ENCODE measurements at regions not wholly inside any gene's neighbourhood (a gene's known extent, or its start where the extent isn't known, plus 50 kb on each side); places are given as distances from the start of the nearest gene placed in this dataset.
"Not testable (repeated sequence)": the region's sequence is repeated elsewhere in the genome, so short reads cannot be mapped to it uniquely, and the experiment has no call there.

DNA sequence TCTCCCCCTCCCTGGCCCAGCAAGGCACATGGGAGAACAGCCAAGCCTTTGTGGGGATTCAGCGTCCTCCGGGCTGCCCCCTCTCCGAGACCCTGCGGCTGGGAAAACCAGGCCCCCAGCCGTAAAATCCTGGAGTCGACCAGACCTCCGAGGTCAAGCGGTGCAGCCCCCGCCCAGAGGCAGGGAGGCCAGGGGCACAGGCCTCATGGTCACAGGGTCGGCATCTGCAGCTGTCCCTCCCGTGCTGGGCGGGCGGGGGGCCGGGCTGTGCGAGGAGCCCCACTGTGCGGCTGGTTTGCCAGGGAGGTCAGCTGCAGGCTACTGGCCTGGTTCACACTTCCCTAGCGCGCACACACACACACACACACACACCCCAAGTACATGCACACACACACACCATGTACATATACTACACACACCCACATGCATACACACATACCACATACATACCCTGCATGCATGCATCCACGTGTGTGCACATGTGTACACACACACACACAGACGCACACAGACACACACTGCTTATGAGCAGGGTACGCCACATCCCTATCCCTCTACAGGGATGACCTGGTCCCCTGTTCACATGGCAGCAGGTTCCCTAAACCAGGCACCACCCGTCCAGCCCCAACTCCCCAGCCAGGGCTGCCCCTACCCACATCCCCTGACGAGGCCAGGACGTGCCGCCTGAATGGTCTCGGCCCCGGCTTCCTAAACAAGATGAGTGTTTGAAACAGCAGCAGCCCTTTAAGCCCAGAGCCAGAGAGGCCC is 108.9 kb upstream of the CIBAR2 start:
- no peak for DNase-seq (ENCODE audit: low read depth in 2 of 2)

DNA sequence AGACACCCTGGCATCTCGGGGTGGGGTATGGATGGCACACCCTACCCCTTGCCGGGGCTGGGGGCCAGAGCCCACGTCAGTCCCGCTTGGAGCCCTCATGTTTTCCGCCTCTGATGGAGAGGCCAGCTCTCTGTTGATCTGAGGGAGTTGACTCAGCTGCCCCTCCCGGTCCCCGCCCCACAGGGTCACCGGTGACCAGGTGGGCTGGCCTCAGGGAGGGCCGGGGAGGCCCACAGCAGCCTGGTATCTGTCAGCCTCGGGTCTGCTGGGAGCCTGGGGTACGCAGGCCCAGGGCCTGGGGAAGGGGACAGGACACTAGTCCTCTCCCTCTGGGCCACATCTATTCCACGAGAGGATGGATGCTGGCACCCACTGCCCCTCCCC is 109.5 kb upstream of the CIBAR2 start:
- no peak for DNase-seq (ENCODE audit: low read depth in 2 of 2)

DNA sequence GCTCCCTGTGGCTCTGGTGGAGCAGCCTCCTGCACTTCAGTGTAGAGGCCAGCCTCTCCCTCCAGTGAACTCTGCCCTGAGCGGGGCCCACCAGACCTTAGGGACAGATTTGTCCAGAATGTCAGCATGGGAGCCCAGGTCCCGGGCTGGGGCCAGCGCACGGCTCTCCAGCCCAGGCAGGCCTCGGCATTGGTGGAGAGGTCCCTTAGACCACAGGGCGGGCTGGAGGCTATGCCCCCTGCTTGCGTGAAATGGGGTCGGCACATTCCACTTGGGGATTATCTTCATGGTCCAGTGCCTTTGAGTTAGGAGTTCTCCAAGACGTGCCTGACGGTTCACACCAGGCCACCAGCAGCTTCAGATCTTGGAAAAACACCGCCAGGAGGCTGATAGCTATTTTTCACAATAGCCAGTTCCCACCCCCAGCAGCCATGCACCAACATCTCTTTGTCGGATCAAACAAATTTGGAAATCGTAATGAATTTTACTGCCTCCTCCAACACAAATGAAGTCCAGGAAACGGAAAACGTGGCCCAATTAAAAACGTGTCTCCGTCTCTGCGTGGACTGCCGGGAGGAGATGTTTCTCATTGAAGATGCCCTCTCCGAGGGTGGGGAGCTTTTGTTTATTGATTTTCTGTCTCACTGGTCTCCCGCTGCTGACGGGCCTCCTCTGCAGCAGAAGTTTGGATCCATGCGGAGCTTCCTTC is 110.0 kb upstream of the CIBAR2 start:
- DNase-seq (ENCODE audit: low read depth in 2 of 2), result no peak

DNA sequence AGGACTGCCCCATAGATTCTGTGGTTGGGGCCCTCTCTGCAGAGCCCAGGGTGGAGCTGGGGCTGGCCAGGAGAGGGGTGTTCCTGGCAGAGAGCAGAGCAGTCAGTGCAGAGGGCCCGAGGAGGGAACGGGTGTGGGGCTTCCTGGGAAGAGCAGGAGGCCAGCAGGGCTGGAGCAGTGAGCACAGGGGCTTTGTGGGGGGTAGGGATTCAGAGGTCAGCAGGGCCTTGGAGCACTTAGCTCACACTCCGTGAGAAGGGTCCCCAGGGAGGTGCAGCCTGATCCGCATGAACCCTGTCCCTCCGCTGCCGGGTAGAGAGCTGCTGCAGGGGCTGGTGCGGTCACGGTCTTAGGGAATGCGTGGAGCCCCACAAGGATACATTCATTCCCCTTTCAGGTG is 113.0 kb upstream of the CIBAR2 start:
- no peak for DNase-seq (ENCODE audit: low read depth in 2 of 2)

DNA sequence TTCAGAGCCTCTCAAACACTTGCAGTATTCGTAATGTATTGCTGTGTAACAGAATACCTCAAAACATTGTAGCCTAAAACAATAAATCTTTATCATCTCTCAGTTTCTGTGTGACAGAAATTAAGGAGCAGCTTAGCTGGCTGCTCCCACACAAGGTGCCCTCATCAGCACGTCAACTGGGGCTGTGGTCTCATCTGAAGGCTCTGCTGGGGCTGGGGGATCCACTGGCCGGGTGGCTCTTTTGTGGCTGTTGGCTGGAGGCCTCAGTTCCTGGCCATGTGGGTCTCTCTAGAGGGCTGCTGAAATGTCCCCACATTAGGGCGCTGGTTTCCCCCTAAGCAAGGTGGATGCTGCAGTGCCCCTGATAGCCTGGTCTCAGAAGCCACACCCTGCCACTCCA is 113.4 kb upstream of the CIBAR2 start:
- no peak for DNase-seq (ENCODE audit: low read depth in 2 of 2)

DNA sequence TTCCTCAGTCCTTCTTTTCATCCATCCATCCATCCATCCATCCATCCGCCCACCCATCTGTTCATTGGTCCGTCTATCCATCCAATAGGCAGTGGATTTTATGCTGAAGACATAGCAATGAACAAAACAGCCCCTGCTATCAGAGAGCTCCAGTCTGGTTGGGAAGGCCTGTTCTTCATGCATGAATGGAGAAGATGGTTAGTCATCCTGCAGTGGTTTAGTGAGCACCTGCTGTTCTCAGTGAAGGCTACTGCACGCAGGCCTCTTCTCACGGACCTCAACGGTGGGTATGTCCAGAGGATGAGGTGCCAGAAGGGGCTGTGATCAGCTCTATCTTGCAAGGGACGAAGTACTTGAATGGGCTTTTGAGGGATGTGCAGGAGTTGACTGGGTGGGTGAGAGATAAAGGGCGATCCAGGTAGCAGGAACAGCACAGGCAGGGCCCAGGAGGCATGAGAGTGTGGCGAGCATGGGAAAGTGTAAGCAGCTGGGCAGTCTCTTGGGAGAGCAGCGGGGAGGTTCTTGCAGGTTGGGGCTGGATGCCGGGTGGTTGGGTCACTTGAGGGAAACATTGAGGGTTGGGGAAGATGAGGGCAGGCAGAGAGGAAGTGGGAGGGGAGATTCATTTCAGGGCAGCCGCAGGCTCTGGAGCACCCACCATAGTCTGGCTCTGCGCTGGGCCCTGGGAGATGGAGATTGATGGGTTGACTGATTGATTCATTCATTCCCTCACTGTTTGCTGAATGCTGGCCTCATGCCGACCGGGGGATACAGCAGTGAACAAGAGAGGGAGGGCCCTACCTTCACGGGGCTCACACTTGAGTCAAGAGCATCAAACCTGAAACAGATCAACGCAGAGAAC is 115.0 kb upstream of the CIBAR2 start:
- no peak for DNase-seq (ENCODE audit: low read depth in 2 of 2)

DNA sequence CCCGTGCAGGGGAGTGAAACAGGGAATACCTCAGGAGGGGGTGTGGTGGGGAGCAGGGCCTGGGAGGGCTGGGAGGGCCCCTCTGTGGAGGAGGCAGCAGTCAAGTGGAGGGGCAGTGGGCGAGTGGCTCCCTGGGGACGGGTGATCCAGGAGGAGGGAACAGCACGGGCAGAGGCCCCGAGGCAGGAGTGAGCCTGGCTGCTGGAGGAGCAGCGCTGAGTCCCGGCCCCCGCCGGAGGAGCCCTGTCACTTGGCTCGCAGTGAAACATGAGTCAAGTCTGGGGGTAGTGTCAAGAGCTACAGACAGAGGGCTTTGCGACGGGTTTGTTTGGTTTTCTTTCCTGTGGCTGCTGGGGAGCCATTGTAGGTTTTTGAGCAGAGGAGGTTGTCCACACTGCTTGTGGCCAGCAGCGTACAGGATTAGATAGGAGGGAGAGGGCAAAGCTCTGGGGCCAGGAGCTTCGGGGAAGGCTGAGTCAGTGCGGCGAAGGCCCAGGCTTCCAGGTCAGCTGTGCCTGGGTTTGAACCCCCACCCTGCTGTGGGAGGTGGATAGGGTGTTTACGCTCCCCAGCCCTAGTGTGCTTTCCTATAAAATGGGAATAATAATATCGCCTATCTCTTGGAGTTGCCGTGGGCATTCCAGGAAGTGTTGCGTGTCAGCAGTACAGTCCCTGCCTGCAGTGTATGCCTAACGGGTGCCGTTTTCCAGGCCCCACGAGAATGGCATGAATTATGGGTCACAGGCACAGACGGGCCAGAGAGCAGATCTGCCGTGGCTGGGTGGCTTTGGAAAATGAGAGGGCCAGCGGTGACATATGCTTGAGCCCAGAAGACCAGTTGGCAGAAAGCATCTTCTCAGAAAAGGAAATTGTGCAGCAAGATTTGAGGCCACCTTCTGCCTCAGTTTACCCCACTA is 115.9 kb upstream of the CIBAR2 start:
- no peak for DNase-seq (ENCODE audit: low read depth in 2 of 2)

DNA sequence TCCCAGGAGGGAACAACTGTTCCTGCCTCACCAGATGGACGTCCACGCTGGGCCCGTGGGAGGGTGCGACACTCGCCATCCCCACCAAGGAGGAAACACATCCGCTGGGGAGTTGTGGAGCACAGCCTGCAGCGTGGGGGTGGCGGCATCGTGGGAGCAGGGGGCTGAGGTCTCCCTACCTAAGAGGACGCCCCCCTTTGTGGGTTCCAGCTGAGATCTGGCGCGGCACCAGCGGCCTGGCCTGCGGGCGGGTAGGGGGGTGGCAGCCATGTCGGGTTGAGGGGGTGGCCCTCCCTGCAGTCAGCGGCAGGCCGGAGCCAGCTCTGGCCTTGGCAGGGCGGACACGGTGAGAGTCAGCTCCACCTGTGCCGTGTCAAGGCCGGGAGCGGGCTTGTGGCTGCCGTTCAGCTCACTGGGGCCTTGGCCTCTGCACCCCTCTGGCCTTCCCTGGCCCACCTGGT is 116.7 kb upstream of the CIBAR2 start:
- no peak for DNase-seq (ENCODE audit: low read depth in 2 of 2)

DNA sequence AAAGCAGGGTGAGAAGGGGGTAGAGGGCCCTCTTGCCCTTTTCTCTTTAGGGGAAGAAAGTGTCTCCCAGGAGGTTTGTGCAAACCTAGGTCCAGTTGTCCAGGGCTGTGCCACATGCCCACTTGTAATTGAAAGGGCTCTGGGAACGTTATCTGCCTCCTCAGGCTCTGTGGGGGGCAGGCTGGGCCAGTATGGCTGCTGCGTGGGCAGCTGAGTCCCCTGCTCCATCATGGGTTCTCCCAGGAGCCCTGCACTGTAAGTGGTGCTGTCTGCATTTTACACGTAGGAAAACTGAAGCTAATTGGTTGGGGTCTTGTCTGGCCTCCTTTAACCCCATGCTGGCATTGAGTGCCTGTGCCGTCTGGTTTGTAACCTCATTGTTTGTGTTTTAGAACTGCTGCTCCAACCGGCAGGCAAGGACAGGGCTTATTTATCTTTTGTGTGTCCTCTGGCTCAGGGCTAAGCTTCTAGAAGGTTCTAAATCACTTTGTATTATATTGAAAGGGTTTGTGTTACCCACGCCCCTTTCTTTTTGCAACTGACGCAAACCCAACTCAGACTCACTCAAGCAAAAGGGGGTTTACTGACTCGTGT is 117.7 kb upstream of the CIBAR2 start:
- DNase-seq (ENCODE audit: low read depth in 2 of 2), result no peak

DNA sequence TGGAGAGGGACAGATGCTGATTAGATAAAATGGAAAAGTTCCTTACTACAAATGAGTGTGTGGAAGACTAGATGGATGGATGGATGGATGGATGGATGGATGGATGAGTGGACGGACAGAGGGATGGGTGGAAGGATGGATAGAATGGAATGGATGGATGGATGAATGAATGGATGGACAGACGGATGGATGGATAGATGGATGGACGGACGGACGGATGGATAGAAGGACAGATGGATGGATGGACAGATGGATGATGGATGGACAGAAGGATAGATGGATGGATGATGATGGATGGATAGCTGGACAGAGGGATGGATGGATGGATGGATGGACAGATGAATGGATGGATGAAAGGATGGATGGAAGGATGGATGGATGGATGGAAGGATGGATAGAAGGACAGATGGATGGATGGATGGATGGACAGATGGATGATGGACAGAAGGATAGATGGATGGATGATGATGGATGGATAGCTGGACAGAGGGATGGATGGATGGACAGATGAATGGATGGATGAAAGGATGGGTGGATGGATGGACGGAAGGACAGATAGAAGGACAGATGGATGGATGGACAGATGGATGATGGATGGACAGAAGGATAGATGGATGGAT is 118.6 kb upstream of the CIBAR2 start:
- DNase-seq (ENCODE audit: low read depth in 2 of 2), result not testable (repeated sequence)

DNA sequence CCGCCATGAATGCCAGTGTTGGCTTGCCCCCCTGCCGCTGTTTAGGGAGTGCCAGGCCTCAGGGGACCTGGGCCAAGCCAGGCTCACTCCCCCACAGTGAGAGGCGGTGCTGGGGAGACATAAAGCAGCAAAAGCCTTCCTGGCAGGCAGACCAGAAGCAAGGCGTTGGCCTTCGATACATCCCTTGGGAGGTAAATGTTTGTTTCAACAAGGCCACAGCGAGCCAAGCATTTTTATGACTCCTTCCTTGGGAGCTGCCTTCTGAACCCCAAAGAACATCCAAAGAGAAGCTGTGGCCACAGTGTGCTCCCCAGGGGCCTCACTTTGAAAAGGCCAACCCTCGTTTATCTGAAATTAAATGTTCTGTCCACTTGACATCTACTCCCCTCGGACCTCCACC is 119.7 kb upstream of the CIBAR2 start:
- DNase-seq (ENCODE audit: low read depth in 2 of 2), result no peak

DNA sequence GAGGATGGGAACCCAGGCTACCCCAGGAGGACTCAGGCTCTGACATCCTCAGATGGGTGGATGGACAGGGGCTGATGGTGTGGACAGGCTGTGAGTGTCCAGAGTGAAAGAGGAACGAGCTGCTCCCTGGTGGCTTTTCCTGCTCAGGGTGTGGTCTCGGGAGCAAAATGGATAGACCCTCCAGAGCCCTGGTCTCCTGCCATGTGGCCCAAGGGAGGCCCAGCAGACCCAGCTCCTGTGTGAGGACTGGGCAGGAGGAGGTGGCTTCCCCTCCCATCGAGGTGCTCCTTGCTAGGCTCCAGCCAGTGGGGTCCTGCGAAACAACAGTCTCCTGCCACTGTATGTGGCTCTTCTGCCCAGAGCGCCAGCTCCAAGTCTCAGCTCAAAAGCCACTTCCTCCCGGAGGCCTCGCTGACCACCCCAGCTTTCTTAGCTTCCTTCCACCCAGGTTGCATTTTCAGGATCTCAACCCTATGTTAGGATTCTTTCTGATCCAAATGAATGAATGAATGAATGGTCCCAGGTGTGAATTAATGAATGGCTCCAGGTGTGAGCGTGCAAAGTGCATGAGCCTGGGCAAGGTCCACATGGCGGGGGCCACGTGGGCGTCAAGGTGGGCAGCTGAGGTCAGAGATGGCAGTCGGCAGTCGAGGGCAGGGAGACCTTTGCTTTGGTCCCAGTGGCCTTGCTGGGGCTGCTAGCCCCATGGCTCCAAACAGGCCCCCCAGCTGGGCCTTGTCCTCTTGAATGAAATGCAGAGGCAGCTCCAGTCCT is 120.3 kb upstream of the CIBAR2 start:
- no peak for DNase-seq (ENCODE audit: low read depth in 2 of 2)

DNA sequence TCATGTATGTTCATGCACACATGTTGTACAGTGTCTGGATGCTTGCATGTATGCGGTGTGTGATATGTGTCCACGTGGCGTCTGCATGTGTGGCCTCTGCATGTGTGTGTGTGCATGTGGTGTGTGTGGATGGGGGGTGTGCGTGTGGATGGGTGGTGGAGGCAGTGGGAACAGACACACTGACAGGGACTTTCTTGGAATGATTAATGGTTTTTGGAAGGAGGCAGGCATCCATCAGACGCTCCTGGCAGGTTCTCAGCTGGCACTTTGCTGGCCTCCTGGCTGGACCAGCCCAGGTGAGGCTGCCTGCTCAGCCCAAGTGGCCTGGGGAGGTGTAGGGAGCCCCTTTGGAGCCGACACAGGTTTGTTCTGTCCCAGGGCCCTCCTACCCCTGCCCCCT is 121.2 kb upstream of the CIBAR2 start:
- DNase-seq (ENCODE audit: low read depth in 2 of 2), result no peak

DNA sequence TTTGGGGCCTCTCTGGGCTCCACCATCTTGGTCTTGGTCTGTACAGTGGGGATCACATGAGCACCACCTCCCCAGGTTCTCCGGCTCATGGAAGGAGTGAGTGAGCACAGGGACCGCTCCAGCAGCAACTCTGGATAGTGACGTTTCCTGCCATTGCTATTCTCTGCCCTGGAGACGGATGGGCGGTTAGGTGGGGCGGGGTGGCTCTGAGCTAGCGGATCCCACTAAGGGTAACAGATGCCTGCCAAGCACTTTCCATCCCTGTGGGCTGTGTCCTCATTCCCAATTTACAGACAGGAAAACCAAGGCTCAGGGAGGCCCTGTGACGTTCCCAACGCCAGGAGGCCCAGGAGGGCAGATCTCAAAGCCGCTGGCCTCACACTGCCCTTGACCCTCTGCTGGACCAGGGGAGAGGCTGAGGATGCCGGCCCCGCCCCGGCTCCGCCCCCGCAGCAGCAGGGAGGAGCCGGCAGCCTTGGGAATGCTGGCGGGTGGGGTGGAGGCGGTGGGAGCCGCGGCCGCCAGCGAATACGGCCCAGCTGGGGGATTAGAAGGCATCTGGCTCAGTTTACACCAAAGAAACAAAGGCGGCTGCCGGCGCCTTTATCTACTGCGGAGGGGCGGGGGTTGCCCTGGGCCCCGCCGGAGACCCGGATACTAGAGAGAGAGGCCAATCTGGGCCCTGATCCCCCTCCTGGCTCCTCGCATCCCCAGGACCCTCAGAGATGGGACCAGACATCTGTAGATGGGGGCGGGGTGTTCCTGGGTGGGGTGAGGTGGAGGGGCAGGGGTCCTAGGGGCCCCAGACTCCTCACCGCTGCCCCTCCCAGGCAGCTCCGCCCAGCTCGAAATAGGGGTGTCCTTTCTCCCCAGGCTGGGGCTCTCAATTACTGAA is 122.3 kb upstream of the CIBAR2 start:
- no peak for DNase-seq (ENCODE audit: low read depth in 2 of 2)

DNA sequence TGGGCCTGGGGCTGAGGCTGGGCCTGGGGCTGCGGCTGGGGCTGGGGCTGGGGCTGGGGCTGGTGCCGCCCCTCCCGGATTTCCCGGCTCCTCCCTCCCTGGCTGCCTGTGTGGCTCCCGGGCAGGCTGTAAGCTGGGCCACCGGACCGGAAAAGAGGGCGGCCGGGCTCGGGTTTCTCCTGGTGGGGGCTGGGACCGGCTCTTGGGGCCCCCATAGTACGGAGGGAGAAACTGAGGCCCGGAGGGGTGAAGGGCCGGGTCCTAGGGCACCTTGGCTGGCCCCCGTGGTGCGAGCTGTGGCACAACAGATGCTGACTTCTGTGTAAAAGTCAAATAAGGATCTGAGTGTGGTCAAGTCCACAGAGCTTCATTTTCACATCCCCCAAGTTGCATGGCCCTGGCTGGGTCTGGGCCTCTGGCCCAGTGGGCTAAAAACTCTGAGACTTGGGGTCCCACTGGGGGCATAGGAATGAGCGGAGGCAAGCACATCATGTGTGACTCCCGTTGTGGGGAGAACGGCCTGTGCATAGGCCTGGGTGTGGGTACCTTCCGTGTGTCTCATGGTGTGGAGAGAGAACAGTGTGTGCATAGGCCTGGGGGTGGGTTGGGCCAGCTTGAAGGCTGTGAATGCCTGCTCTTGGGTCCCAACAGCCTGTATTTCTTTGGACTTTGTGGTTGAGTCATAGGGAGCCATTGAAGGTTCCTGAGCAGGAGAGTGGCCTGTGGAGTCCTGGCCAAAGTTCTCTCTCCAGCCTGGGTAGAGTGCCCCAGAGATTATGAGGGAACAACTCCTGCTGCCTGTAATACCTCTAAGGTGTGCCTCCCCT is 123.9 kb upstream of the CIBAR2 start:
- no peak for DNase-seq (ENCODE audit: low read depth in 2 of 2)

DNA sequence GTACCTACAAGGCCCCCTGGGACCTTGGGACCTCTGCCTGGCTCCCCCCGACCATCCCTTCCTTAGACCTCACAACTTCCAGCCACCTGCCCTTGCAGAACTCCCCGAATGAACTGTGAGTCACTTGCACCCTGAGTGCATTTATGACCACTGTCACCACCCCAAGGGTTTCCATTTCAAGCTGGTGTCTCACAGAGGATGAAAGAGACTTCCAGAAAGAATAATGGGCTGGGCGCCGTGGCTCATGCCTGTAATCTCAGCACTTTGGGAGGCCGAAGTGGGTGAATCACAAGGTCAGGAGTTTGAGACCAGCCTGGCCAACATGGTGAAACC is 124.5 kb upstream of the CIBAR2 start:
- no peak for DNase-seq (ENCODE audit: low read depth in 2 of 2)

DNA sequence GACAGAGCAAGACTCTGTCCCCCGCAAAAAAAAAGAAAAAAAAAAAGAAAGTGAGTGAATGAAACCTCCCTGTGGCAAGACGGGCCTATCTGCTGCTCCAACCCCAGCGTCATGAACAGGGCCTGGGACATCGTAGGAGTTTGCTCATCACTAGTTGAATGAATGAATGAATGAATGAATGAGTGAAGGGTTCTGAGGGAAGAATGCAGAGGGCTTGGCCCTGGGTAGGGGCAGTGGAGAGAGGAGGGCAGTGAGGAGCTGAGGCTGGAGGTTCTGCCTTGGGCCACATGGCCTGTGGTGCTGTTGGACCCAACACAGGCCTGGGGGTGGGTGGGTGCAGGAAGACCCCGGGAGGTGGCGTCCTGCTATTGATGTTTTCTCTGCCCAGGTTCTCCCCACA is 125.5 kb upstream of the CIBAR2 start:
- DNase-seq (ENCODE audit: low read depth in 2 of 2), result no peak

DNA sequence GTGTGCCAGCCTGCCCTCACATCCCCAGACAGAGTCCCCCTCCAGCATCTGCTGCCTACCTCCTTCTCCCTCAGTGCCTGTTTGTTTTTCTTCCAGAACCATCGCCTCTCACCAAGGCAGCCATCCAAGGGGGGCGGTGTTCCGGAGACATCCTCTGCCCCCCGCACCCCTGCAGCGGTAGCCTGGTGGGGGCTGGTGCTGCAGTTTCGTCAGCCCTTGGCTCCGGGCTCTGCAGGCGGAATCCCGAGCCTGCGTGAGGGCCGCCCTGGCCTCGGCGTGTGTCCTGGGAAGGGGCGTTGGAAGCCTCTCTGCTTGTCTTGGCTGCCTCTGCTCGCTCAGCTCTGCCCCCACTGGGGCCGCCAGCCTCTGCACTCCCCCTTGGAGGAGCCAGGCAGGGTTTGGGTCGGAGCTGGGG is 126.0 kb upstream of the CIBAR2 start:
- no peak for DNase-seq (ENCODE audit: low read depth in 2 of 2)
